Bronchial epithelial cell (primary cell): ENCODE measurements at regions not wholly inside any gene's neighbourhood (a gene's known extent, or its start where the extent isn't known, plus 50 kb on each side); places are given as distances from the start of the nearest gene placed in this dataset.

Experiments used
- DNase-seq: peaks from one replicate; pipeline ENCODE4 v3.0.0-alpha.2; 2010; ENCODE audit warnings: low read depth
- FAIRE-seq: peaks from 2 replicates; lab custom pipeline; 2011; peaks lifted over from hg19 to GRCh38; lab: Jason Lieb, UNC
- H3K27me3 ChIP-seq: 2 replicates; pipeline ENCODE4 v1.5.1; 2011; ENCODE audit warnings: low read length; ENCODE audit not compliant: control insufficient read depth, insufficient read depth
- H3K36me3 ChIP-seq: 2 replicates; pipeline ENCODE4 v1.5.1; 2011; ENCODE audit warnings: low read length; ENCODE audit not compliant: control insufficient read depth, insufficient read depth
- H3K4me3 ChIP-seq: 2 replicates; pipeline ENCODE4 v1.5.1; 2011; ENCODE audit warnings: mild to moderate bottlenecking, low read depth, low read length, control low read depth
- TF ChIP-seq, protein P1 (sequence below): IDR thresholded peaks from 2 replicates; pipeline ENCODE4 v1.5.1; 2011; ENCODE audit warnings: mild to moderate bottlenecking, moderate library complexity, low read length, control low read depth, inconsistent platforms; ENCODE audit not compliant: insufficient read depth, severe bottlenecking

DNA sequence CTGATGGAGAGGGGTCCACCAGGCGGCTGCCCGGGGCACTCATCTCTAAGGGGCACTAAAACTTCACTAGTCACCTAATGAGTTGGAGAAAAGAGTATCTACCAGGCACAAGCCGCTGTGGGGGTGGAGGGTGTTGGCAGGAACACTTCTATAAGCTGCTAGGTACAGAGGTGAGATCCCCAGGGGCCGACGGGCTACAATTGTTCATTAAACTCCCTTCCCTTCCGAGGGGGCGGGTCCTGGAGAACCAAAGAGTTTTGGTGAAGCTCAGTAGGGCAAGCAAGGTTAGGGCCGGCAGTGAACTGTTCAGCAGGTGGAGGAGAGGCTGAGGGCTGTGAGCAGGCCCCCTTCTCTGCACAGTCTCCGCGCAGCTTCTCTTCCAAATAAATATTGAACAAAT, 78.7 kb upstream of the ARAP3 start:
- no peak for FAIRE-seq
- Histone ChIP-seq H3K27me3 (peaks cover 16% of the 10 kb centered on the region), H3K4me3 (no peak overlapping the region), H3K36me3 (no peaks in the 10 kb centered on the region)
- no peak for DNase-seq
- TF ChIP-seq, protein P1, sequence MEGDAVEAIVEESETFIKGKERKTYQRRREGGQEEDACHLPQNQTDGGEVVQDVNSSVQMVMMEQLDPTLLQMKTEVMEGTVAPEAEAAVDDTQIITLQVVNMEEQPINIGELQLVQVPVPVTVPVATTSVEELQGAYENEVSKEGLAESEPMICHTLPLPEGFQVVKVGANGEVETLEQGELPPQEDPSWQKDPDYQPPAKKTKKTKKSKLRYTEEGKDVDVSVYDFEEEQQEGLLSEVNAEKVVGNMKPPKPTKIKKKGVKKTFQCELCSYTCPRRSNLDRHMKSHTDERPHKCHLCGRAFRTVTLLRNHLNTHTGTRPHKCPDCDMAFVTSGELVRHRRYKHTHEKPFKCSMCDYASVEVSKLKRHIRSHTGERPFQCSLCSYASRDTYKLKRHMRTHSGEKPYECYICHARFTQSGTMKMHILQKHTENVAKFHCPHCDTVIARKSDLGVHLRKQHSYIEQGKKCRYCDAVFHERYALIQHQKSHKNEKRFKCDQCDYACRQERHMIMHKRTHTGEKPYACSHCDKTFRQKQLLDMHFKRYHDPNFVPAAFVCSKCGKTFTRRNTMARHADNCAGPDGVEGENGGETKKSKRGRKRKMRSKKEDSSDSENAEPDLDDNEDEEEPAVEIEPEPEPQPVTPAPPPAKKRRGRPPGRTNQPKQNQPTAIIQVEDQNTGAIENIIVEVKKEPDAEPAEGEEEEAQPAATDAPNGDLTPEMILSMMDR = no peak

DNA sequence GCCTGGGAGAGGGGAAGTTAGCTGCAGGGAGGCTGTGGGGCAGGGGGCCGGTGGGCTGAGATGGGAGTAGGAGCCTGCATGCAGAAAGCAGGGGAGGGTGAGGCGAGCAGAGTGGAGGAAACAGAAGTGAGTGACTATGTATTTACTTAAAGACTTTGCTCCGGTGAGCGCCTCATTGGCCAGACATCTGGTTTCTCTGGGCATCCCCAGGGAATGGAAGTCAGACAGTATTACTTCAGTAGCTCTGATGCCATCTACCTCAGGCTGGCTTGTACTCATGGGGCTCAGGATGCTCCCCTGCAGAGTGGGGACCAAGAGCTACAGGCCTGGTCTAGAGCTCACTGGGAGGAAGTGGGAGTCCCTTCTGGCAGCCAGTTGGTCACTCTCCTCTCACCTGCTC, 78.2 kb upstream of the ARAP3 start:
- H3K27me3 ChIP-seq = peaks cover 17% of the 10 kb centered on the region
- FAIRE-seq = no peak
- no peak for DNase-seq

DNA sequence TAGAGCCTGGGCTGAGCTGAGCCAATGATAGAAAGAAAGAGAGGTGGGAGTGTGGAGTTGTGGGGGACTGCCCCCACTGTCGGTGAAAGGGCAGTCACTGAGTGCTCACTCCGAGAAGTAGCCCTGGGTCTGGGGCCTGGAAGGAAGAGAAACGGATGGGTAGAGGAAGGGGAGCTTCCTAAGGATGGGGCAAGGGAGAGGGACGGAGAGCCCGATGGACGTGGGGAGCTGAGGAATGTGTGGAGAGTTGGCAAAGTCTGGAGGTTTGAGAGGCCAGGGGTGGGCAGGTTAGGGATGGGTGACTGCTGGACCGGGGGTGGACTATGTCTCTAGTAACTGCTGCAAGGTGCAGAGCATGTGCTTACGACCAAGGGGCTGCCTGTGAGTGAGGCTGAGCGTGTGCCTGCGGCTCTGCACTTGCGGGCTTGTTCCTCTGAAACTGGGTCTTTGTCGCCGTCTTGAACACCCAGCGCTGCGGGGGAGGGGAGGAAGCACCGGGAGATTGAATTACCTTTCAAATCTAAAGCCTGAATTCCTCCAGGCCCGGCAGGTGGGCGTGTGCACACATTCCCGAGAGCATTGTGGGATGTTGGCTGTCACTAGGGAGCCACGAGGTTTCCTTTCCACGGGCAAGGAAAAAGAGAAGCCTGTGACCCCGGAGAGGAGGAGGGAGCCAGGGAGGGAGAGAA, 76.4 kb upstream of the ARAP3 start:
- TF ChIP-seq, protein P1 = no peak
- DNase-seq (no peak), FAIRE-seq (no peak)
- H3K4me3 ChIP-seq = no peak overlapping the region
- H3K27me3 ChIP-seq = peaks cover 20% of the 10 kb centered on the region
- no peaks in the 10 kb centered on the region for H3K36me3 ChIP-seq

More for the DNA sequence above, 78.2 kb upstream of the ARAP3 start:
- TF ChIP-seq, protein P1 = no peak
- Histone ChIP-seq H3K36me3 (no peaks in the 10 kb centered on the region), H3K4me3 (no peak overlapping the region)

DNA sequence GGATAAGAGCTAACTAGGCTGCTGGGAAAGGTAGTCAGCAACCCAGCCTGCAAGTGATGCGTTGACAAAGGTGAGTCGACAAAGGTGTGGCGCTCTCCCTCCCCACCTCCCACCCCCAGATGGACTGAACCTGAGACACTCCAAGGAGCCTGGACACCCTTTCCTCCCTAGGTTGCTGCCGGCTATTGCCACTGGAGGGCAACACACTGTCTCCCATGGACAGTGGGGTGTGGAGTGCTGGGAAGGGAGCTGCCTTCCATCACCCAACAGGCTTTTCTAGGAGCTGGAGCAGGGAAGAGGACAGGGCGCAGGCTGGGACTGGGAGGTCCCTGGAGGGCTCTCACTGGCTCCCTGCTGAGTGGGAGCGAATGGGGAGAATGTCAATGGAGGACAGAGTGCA, 75.4 kb upstream of the ARAP3 start:
- FAIRE-seq = no peak

DNA sequence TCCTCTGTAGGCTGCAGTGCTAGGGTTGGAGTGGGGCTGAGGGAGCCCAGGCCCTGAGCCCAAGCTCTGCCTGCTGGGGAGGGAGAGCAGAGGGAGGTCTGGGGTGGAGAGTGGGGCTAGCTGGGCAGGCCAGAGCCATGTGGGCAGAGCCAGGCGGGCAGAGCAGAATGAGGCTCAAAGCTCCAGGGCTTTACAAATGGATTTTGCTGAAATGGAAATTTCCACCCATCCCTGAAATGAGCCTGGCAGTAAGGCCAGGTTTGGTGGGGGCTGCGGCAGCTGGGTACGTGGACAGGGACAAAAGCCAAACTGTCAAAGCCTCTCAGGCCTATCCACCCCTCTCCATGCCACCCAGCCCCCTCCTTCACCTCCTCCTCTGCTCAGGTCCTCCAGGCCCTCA, 74.2 kb upstream of the ARAP3 start:
- peaks cover 20% of the 10 kb centered on the region for H3K27me3 ChIP-seq
- FAIRE-seq = no peak
- no peak for DNase-seq
- H3K36me3 ChIP-seq = no peaks in the 10 kb centered on the region
- TF ChIP-seq, protein P1 = no peak
- H3K4me3 ChIP-seq = no peak overlapping the region

More for the DNA sequence above, 75.4 kb upstream of the ARAP3 start:
- DNase-seq = peak; percentile 57
- H3K27me3 ChIP-seq = peaks cover 27% of the 10 kb centered on the region
- TF ChIP-seq, protein P1 = peak; percentile 70
- no peak overlapping the region for H3K4me3 ChIP-seq
- no peaks in the 10 kb centered on the region for H3K36me3 ChIP-seq
